ENCODE measurements at regions not wholly inside any gene's neighbourhood (a gene's known extent, or its start where the extent isn't known, plus 50 kb on each side); places are given as distances from the start of the nearest gene placed in this dataset.

- ATAC-seq (no peak), DNase-seq (no peak)
- Histone ChIP-seq H3K36me3 (ENCODE audit: low read depth) (no peaks in the 10 kb centered on the region), H3K4me1 (ENCODE audit: low read depth) (no peaks in the 10 kb centered on the region), H3K9me3 (no peaks in the 10 kb centered on the region), H3K4me3 (no peak overlapping the region)
- intact Hi-C loops (cut with DNase I, micrococcal nuclease), result no loop called here
- TF ChIP-seq CTCF (IDR thresholded peaks at IDR 0.05), result no peak
Observed at GRCh38 chr2:56892382-56892781, 708.6 kb downstream of the CCDC85A start.

- no peak for TF ChIP-seq CTCF (IDR thresholded peaks at IDR 0.05)
- DNase-seq (no peak), ATAC-seq (no peak)
- peaks cover 1% of the 10 kb centered on the region for H3K9me3 ChIP-seq
- H3K36me3 ChIP-seq (ENCODE audit: low read depth), result no peaks in the 10 kb centered on the region
- intact Hi-C loops (cut with DNase I, micrococcal nuclease), result no loop called here
- H3K4me1 ChIP-seq (ENCODE audit: low read depth), result no peaks in the 10 kb centered on the region
- no peak overlapping the region for H3K4me3 ChIP-seq
Observed at GRCh38 chr2:56898986-56899385, 715.2 kb downstream of the CCDC85A start.

GRCh38 chr2:56912490-56912889, 728.7 kb downstream of the CCDC85A start:
- no peak for TF ChIP-seq CTCF (IDR thresholded peaks at IDR 0.05)
- H3K4me1 ChIP-seq (ENCODE audit: low read depth), result no peaks in the 10 kb centered on the region
- no peak for ATAC-seq
- H3K4me3 ChIP-seq, result no peak overlapping the region
- intact Hi-C loops (cut with DNase I, micrococcal nuclease), result no loop called here
- DNase-seq, result no peak
- peaks cover 4% of the 10 kb centered on the region for H3K9me3 ChIP-seq
- no peaks in the 10 kb centered on the region for H3K36me3 ChIP-seq (ENCODE audit: low read depth)

GRCh38 chr2:56918790-56919189, 735.0 kb downstream of the CCDC85A start:
- no peaks in the 10 kb centered on the region for H3K4me1 ChIP-seq (ENCODE audit: low read depth)
- no peak for TF ChIP-seq CTCF (IDR thresholded peaks at IDR 0.05)
- no peak overlapping the region for H3K4me3 ChIP-seq
- no peak for ATAC-seq
- peaks cover 4% of the 10 kb centered on the region for H3K9me3 ChIP-seq
- intact Hi-C loops (cut with DNase I, micrococcal nuclease), result no loop called here
- DNase-seq, result no peak
- no peaks in the 10 kb centered on the region for H3K36me3 ChIP-seq (ENCODE audit: low read depth)

GRCh38 chr2:56933976-56934375, 750.2 kb downstream of the CCDC85A start:
- Histone ChIP-seq H3K9me3 (no peaks in the 10 kb centered on the region), H3K36me3 (ENCODE audit: low read depth) (no peaks in the 10 kb centered on the region), H3K4me3 (no peak overlapping the region), H3K4me1 (ENCODE audit: low read depth) (no peaks in the 10 kb centered on the region)
- intact Hi-C loops (cut with DNase I, micrococcal nuclease), result no loop called here
- TF ChIP-seq CTCF (IDR thresholded peaks at IDR 0.05), result no peak
- ATAC-seq (no peak), DNase-seq (no peak)

GRCh38 chr2:56934866-56935265, 751.1 kb downstream of the CCDC85A start:
- Histone ChIP-seq H3K4me1 (ENCODE audit: low read depth) (no peaks in the 10 kb centered on the region), H3K36me3 (ENCODE audit: low read depth) (no peaks in the 10 kb centered on the region), H3K9me3 (no peaks in the 10 kb centered on the region), H3K4me3 (no peak overlapping the region)
- no peak for ATAC-seq
- no peak for DNase-seq
- no peak for TF ChIP-seq CTCF (IDR thresholded peaks at IDR 0.05)
- intact Hi-C loops (cut with DNase I, micrococcal nuclease), result no loop called here
